Natural killer cell (primary cell): ENCODE measurements at regions not wholly inside any gene's neighbourhood (a gene's known extent, or its start where the extent isn't known, plus 50 kb on each side); places are given as distances from the start of the nearest gene placed in this dataset.
"Not testable (repeated sequence)": the region's sequence is repeated elsewhere in the genome, so short reads cannot be mapped to it uniquely, and the experiment has no call there.

Source experiments
- ATAC-seq, 3 donors: fragments of 150-1000 bp in 2 of 3; fragments of 200-7000 bp in 1 of 3; cut with Tn5 transposase; 1 replicate in 1 of 3; 2 replicates in 2 of 3; pipeline ENCODE4 v1.10.0; 2021; ENCODE audit warnings: mild to moderate bottlenecking in 2 of 3, moderate library complexity in 2 of 3
- DNase-seq, 2 donors: peaks; one replicate each; pipeline versions ENCODE4 v3.0.0 to v3.0.0-alpha.2; 2013 to 2021; ENCODE audit warnings: mixed read lengths in 1 of 2
- H3K27ac ChIP-seq: one replicate; pipeline ENCODE4 v1.5.1; 2013; ENCODE audit warnings: mild to moderate bottlenecking, low read length
- H3K27me3 ChIP-seq: one replicate; pipeline ENCODE4 v1.6.1; 2013; ENCODE audit warnings: low read length; ENCODE audit not compliant: control insufficient read depth, insufficient read depth
- H3K36me3 ChIP-seq: one replicate; pipeline ENCODE4 v1.6.1; 2013; ENCODE audit warnings: low read length; ENCODE audit not compliant: control insufficient read depth, insufficient read depth
- H3K4me1 ChIP-seq: one replicate; pipeline ENCODE4 v1.6.1; 2013; ENCODE audit warnings: low read length; ENCODE audit not compliant: control insufficient read depth, insufficient read depth
- H3K4me3 ChIP-seq: one replicate; pipeline ENCODE4 v1.5.1; 2013; ENCODE audit warnings: low read length
- H3K9me3 ChIP-seq: one replicate; pipeline ENCODE4 v1.6.1; 2013; ENCODE audit warnings: low read length; ENCODE audit not compliant: control insufficient read depth, insufficient read depth
- H3K27ac Mint-ChIP-seq, 2 donors: one replicate each; pipeline ENCODE4 v1.8.0; 2022; ENCODE audit warnings: mild to moderate bottlenecking in 2 of 2, mixed read lengths in 2 of 2, moderate library complexity in 1 of 2
- H3K27me3 Mint-ChIP-seq, 2 donors: one replicate each; pipeline ENCODE4 v1.8.0; 2022; ENCODE audit warnings: low read depth in 2 of 2, mixed read lengths in 2 of 2
- H3K36me3 Mint-ChIP-seq: one replicate; pipeline ENCODE4 v1.8.0; 2022; ENCODE audit warnings: mixed read lengths
- H3K4me1 Mint-ChIP-seq, 2 donors: one replicate each; pipeline ENCODE4 v1.8.0; 2022; ENCODE audit warnings: mixed read lengths in 2 of 2
- H3K4me3 Mint-ChIP-seq: one replicate; pipeline ENCODE4 v1.8.0; 2022; ENCODE audit warnings: mild to moderate bottlenecking, moderate library complexity, mixed read lengths
- H3K9me3 Mint-ChIP-seq, 2 donors: one replicate each; pipeline ENCODE4 v1.8.0; 2022; ENCODE audit warnings: mixed read lengths in 2 of 2
- WGBS: methylation state at CpG from one replicate; pipeline ENCODE4 v1.1.7; 2013; ENCODE audit warnings: missing lambda C conversion rate; ENCODE audit not compliant: insufficient coverage; 5-methylcytosine and 5-hydroxymethylcytosine counted together
- intact Hi-C: fragments of 100-400 bp; cut with micrococcal nuclease; formaldehyde crosslinking; loops from one replicate; pipeline ENCODE4 v1.14.2; 2022
- TF ChIP-seq, protein P1 (sequence below): fragments of 200-600 bp; IDR thresholded peaks from one replicate; pipeline ENCODE4 v1.8.0; 2022; ENCODE audit warnings: antibody characterized with exemption

DNA sequence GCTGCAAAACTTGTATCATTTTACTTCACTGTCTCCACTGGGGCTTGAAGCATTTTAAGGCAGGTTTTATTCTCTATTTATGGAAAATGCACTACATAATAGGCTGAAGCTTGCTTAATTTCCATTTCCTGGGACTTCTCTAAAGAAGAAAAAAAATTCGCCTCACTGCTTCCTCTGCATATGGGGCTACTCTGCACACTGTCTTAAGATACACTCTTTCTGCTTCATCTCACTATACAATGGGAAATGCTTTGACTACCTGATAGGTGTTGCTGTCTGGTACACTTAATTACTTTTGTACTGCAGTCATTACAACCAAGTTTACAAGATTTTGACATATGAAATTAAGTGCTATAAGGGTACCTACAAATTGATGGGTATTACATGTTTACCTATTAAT, 466.0 kb downstream of the KCNJ18 start:
- no peak overlapping the region for H3K4me3 ChIP-seq
- no peaks in the 10 kb centered on the region for H3K4me1 ChIP-seq
- Mint-ChIP-seq H3K9me3 (peaks cover 10 to 15% of the 10 kb centered on the region in 2 donors), H3K27me3 (no peaks in the 10 kb centered on the region), H3K27ac (no peak overlapping the region), H3K36me3 (no peaks in the 10 kb centered on the region), H3K4me1 (no peaks in the 10 kb centered on the region), H3K4me3 (no peak overlapping the region)
- TF ChIP-seq, protein P1, sequence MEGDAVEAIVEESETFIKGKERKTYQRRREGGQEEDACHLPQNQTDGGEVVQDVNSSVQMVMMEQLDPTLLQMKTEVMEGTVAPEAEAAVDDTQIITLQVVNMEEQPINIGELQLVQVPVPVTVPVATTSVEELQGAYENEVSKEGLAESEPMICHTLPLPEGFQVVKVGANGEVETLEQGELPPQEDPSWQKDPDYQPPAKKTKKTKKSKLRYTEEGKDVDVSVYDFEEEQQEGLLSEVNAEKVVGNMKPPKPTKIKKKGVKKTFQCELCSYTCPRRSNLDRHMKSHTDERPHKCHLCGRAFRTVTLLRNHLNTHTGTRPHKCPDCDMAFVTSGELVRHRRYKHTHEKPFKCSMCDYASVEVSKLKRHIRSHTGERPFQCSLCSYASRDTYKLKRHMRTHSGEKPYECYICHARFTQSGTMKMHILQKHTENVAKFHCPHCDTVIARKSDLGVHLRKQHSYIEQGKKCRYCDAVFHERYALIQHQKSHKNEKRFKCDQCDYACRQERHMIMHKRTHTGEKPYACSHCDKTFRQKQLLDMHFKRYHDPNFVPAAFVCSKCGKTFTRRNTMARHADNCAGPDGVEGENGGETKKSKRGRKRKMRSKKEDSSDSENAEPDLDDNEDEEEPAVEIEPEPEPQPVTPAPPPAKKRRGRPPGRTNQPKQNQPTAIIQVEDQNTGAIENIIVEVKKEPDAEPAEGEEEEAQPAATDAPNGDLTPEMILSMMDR: no peak
- no peak for DNase-seq
- intact Hi-C loops: no loop called here
- peaks cover 3% of the 10 kb centered on the region for H3K9me3 ChIP-seq
- H3K36me3 ChIP-seq: no peaks in the 10 kb centered on the region
- no peak overlapping the region for H3K27ac ChIP-seq
- no peak for ATAC-seq
- 78% methylated on average over 1 of the region's 1 CpG for WGBS
- no peaks in the 10 kb centered on the region for H3K27me3 ChIP-seq

GRCh38 chr17:22161376-22161775, 469.1 kb downstream of the KCNJ18 start:
- Mint-ChIP-seq H3K9me3 (peaks cover 11 to 20% of the 10 kb centered on the region in 2 donors), H3K36me3 (no peaks in the 10 kb centered on the region)
- intact Hi-C loops: no loop called here

GRCh38 chr17:22171631-22172030, 479.3 kb downstream of the KCNJ18 start:
- no peak overlapping the region for H3K4me3 Mint-ChIP-seq
- H3K27me3 Mint-ChIP-seq: no peaks in the 10 kb centered on the region
- H3K36me3 Mint-ChIP-seq: peaks cover 15% of the 10 kb centered on the region
- DNase-seq: no peak
- no peaks in the 10 kb centered on the region for H3K27me3 ChIP-seq
- H3K9me3 ChIP-seq: peaks cover 12% of the 10 kb centered on the region
- intact Hi-C loops: no loop called here
- no peak overlapping the region for H3K27ac ChIP-seq
- H3K4me3 ChIP-seq: no peak overlapping the region
- no peaks in the 10 kb centered on the region for H3K36me3 ChIP-seq
- no peaks in the 10 kb centered on the region for H3K4me1 ChIP-seq
- H3K9me3 Mint-ChIP-seq: peaks cover 17 to 31% of the 10 kb centered on the region in 2 donors
- TF ChIP-seq, protein P1: no peak
- no peak for ATAC-seq
- no peaks in the 10 kb centered on the region for H3K4me1 Mint-ChIP-seq
- 56% methylated on average over 6 of the region's 7 CpGs for WGBS
- H3K27ac Mint-ChIP-seq: no peak overlapping the region

More at GRCh38 chr17:22161376-22161775, 469.1 kb downstream of the KCNJ18 start:
- H3K4me3 Mint-ChIP-seq: no peak overlapping the region
- no peak overlapping the region for H3K27ac Mint-ChIP-seq
- no peaks in the 10 kb centered on the region for H3K36me3 ChIP-seq
- WGBS: 100% methylated on average over 1 of the region's 7 CpGs
- TF ChIP-seq, protein P1: no peak
- H3K4me3 ChIP-seq: no peak overlapping the region
- no peaks in the 10 kb centered on the region for H3K4me1 Mint-ChIP-seq
- H3K27me3 ChIP-seq: no peaks in the 10 kb centered on the region
- no peaks in the 10 kb centered on the region for H3K27me3 Mint-ChIP-seq
- no peaks in the 10 kb centered on the region for H3K4me1 ChIP-seq
- DNase-seq: no peak
- peaks cover 3% of the 10 kb centered on the region for H3K9me3 ChIP-seq
- H3K27ac ChIP-seq: no peak overlapping the region
- ATAC-seq: no peak

DNA sequence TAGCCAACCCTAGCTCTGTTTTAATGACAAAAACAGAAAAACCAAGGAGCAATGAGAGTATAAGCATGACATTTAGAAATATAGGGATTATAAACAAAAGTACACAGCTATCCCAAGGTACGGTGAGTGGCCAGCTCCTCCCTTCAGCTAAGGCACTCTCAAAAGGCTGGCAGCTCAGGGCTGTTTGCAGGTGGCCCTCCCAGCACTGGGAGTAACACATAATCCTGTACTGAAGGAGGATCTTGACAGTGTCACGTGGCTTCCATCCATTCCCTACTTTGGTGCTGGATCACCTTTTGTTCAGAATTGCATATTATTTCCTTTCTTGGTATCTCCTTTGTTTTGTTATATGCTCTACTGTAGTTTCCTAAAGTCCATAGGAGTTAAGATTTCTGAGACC, 500.8 kb downstream of the KCNJ18 start:
- Histone ChIP-seq H3K9me3 (no peaks in the 10 kb centered on the region), H3K4me1 (no peaks in the 10 kb centered on the region), H3K36me3 (no peaks in the 10 kb centered on the region), H3K4me3 (no peak overlapping the region), H3K27ac (no peak overlapping the region), H3K27me3 (no peaks in the 10 kb centered on the region)
- H3K4me3 Mint-ChIP-seq: no peak overlapping the region
- no peak for DNase-seq
- no peak overlapping the region for H3K27ac Mint-ChIP-seq
- ATAC-seq: no peak
- peaks cover 7% of the 10 kb centered on the region for H3K36me3 Mint-ChIP-seq
- 76% methylated on average over 2 of the region's 2 CpGs for WGBS
- no peaks in the 10 kb centered on the region for H3K4me1 Mint-ChIP-seq
- TF ChIP-seq, protein P1: no peak
- peaks cover 19% of the 10 kb centered on the region in 2 donors for H3K9me3 Mint-ChIP-seq
- intact Hi-C loops: no loop called here
- no peaks in the 10 kb centered on the region for H3K27me3 Mint-ChIP-seq

GRCh38 chr17:22200187-22200586, 507.9 kb downstream of the KCNJ18 start:
- WGBS: 75% methylated on average over 2 of the region's 2 CpGs

More at GRCh38 chr17:22200187-22200586, 507.9 kb downstream of the KCNJ18 start:
- H3K4me3 Mint-ChIP-seq, H3K27ac Mint-ChIP-seq, ATAC-seq, H3K4me3 ChIP-seq, intact Hi-C loops, DNase-seq, H3K36me3 ChIP-seq, H3K4me1 Mint-ChIP-seq, H3K27ac ChIP-seq, H3K27me3 ChIP-seq, H3K27me3 Mint-ChIP-seq, H3K4me1 ChIP-seq: not testable (repeated sequence)
- peaks cover 25% of the 10 kb centered on the region for H3K9me3 ChIP-seq
- Mint-ChIP-seq H3K36me3 (peaks cover 14% of the 10 kb centered on the region), H3K9me3 (peaks cover 10 to 12% of the 10 kb centered on the region in 2 donors)
